CD4-positive, alpha-beta T cell treated with Interleukin-6 at 100 ng/mL for 8 hours (primary cell): ENCODE measurements at regions not wholly inside any gene's neighbourhood (a gene's known extent, or its start where the extent isn't known, plus 50 kb on each side); places are given as distances from the start of the nearest gene placed in this dataset.

Experiments used
- DNase-seq: peaks from one replicate; pipeline ENCODE4 v3.0.0-alpha.2; 2020; ENCODE audit warnings: mixed read lengths, low spot score

GRCh38 chr15:95830281-95830680 lies 500.2 kb upstream of the NR2F2 start:
- no peak for DNase-seq

- no peak for DNase-seq
Measured at GRCh38 chr15:95832668-95833067, 497.8 kb upstream of the NR2F2 start.

GRCh38 chr15:95834028-95834804 lies 496.3 kb upstream of the NR2F2 start:
- no peak for DNase-seq

GRCh38 chr15:95836536-95836935 lies 494.0 kb upstream of the NR2F2 start:
- no peak for DNase-seq

DNA sequence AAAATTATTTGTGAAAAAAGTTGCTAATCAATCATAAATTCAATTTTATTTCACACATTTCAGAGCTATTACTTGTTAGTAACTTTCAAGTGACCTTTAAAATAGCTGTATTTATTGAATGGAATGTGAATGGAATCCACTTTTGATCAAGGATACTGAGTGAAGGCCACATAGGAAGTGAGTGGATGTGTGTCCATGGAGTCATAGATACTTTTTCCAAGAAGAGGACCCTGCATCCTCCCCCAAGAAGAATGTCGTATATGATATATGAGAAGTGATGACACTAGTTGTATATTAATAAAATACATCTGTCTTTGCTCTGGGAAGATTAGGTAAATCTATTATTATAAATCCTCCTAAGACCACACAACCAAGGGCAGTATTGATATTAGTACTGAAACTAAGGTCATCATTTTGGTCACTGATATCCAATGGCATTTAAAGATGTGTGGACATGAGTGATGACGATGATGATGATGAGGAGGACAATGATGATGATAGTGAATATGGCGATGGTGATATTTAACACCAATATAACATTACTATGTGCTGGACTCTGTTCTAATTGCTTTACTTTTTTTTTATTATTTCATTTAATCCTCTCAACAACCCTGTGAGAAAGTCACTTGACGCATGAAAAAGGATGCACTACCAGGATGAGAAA lies 493.0 kb upstream of the NR2F2 start:
- no peak for DNase-seq

GRCh38 chr15:95839367-95839782 lies 491.1 kb upstream of the NR2F2 start:
- DNase-seq, result peak; percentile 30

- DNase-seq, result no peak
Measured at GRCh38 chr15:95840004-95840403, 490.5 kb upstream of the NR2F2 start.

DNA sequence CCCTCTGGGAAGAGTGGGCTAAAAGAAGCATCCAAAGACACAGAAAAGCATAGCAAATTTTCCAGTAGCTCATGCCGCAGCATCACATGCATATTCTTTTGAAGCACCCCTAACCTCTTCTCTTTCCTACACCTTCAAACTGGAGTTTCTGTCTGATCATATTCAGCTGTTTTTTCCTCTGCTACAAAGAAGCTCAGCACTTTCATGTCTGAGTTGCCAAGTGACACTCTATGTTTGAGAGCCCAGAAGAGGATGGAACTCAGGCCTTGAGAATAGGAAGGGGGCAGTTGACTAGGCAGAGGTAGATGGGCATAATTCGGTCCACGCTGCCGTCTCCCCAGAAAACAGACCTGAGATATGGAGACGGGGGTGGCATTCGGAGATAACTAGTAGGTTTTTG lies 489.6 kb upstream of the NR2F2 start:
- no peak for DNase-seq

- DNase-seq, result no peak
Measured at GRCh38 chr15:95842576-95842975, 487.9 kb upstream of the NR2F2 start.

GRCh38 chr15:95843241-95843910 lies 487.1 kb upstream of the NR2F2 start:
- no peak for DNase-seq

DNA sequence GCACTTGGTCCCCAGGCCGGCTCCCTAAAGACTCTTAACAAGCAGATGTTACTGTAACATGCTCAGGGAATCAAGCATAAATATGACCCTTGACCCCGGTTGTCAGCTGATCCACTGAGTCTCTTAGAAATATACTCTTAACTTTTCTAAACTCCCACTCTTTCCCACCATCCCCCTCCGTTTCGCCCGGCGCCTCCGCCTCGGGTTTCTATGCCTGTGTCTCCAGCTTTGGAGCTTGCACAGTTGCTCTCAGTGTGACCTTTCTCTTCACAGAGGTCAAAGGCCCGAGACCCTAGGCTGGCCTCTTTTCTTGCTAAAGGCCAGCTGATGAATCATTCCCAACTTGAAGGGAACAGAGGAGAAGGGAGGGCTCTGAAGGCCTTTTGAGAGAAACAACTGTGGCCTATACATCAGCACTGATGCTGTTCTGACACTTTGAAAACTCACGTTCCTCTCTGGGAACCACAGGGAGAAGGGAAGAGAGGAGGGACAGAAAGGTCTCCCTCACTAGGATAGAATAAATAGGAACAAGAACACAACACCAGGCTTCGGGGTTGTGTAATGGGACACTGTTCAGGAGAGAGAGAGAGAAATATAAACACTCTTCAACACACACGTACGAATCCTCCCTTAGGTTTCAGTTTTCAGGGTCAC lies 484.5 kb upstream of the NR2F2 start:
- no peak for DNase-seq

- DNase-seq, result no peak
Measured at GRCh38 chr15:95848126-95848525, 482.4 kb upstream of the NR2F2 start.

DNA sequence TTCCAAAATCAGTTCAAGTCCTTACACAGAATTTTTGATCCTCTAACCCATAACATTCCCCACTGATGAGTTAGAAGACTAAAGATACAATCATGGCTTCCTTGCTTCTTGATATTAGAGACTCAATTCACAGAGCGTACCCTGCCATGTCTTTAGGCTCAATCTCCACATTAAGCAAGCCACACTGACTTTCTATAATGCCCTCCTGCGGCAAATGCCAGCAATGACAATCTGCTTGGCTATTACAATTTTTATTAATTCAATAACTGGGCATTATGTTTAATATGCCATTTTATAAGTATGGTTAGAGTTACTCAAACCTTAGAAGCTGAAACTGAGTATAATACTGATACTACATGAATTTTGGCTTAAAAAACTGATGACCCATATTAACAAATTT lies 479.7 kb upstream of the NR2F2 start:
- DNase-seq, result no peak

- DNase-seq, result no peak
Measured at GRCh38 chr15:95853350-95853749, 477.1 kb upstream of the NR2F2 start.

GRCh38 chr15:95857124-95857757 lies 473.3 kb upstream of the NR2F2 start:
- no peak for DNase-seq

DNA sequence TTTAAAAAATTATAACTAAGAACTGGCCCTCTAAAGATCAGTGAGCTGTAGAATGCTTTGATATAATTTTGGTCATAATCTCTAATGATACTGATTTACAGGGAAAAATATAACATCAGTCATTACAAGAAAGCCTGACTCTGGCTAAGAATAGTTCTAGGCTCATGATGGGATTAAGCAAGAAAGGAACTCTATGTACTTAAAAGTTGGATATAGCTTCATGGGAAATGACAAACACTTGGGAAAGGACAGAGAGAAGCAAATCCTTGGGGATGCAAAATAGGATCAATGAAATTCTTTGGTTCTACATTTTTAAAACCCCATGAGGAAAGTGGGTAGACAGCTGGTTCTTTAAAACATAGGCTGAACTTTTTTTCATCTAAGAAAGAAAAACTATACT lies 472.7 kb upstream of the NR2F2 start:
- no peak for DNase-seq

DNA sequence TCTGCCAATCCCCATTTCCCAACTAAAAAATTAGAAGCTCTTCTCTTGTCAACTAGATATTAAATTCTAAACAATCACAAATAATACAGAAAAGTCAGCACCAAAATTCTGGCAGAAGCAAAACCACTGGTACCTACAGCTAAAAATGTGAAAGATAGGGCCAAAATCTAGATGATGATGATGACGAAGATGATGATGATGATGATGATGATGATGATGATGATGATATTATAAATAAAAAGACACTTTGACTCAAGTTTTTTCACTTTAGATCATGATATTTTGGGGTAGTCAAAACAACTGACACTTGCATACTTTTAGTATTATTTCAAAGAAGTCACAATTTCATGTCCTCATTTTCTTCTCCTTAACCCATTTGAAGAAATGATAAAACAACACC lies 470.1 kb upstream of the NR2F2 start:
- DNase-seq, result no peak

DNA sequence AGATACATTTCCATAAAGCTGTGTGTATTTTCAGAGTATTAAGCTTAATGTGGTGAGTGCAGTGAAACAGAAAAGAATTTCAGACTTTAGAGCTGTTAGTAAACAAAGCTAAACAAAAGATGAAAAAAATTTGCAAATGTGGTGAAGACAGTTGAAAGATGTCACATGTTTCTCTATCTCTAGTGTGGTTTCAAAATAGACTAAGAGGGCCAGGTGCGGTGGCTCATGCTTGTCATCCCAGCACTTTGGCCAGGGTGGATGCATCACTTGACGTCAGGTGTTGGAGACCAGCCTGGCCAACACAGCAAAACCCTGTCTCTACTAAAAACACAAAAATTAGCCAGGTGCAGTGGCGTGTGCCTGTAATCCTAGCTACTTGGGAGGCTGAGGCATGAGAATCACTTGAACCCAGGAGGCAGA lies 466.0 kb upstream of the NR2F2 start:
- no peak for DNase-seq

- DNase-seq, result no peak
Measured at GRCh38 chr15:95865330-95865739, 465.2 kb upstream of the NR2F2 start.

- DNase-seq, result no peak
Measured at GRCh38 chr15:95866711-95867440, 463.6 kb upstream of the NR2F2 start.

DNA sequence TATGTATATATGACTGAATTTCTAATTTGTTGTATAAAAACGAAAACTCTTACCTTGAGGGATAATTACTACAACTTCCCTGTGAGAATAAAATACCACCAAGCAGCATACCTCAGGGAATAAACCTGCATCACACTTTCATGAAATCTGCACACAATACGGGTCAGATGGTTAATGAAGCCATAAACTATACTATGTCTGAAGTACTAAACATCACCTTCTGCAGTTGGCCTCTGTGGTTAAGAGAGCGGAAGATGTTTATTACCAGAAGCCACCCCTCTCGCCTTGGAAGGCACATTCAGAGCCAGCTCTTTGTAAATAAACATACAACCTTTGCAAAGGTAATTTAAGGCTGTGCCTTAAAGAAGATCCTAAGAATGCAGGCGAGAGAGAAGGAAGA lies 462.1 kb upstream of the NR2F2 start:
- no peak for DNase-seq
